Prostate gland (tissue), 2 donors: ENCODE measurements at regions not wholly inside any gene's neighbourhood (a gene's known extent, or its start where the extent isn't known, plus 50 kb on each side); places are given as distances from the start of the nearest gene placed in this dataset.
A peak's percentile ranks its signal among the peaks of the same experiment; 100 is the strongest.
"Not testable (repeated sequence)": the region's sequence is repeated elsewhere in the genome, so short reads cannot be mapped to it uniquely, and the experiment has no call there.

Source experiments
- DNase-seq: peaks from one replicate; pipeline ENCODE4 v3.0.0-alpha.2; 2019; ENCODE audit warnings: low spot score
- H3K27ac ChIP-seq, 2 donors: fragments of 200-600 bp; sonication (generic); 2 replicates each; pipeline ENCODE4 v1.5.1; 2017 to 2019
- H3K27me3 ChIP-seq: fragments of 200-600 bp; sonication (generic); replicated peaks from 2 replicates; pipeline ENCODE4 v1.5.1; 2019; ENCODE audit not compliant: insufficient read depth
- H3K36me3 ChIP-seq, 2 donors: fragments of 200-600 bp; sonication (generic); 1 replicate in 1 of 2; 2 replicates in 1 of 2; pipeline versions ENCODE4 v1.5.1 to v1.8.1; 2017 to 2019
- H3K4me1 ChIP-seq: fragments of 200-600 bp; sonication (generic); replicated peaks from 2 replicates; pipeline ENCODE4 v1.5.1; 2019
- H3K4me3 ChIP-seq, 2 donors: fragments of 200-600 bp; sonication (generic); 2 replicates each; pipeline ENCODE4 v1.5.1; 2017 to 2019
- H3K9me3 ChIP-seq: fragments of 200-600 bp; sonication (generic); 2 replicates; pipeline ENCODE4 v1.5.1; 2017
- POLR2A ChIP-seq: fragments of 450-650 bp; IDR thresholded peaks from one replicate; pipeline ENCODE4 v1.6.1; 2016; ENCODE audit warnings: antibody characterized with exemption, mild to moderate bottlenecking
- POLR2AphosphoS5 ChIP-seq: sonication (generic); formaldehyde crosslinking; IDR thresholded peaks from one replicate; pipeline ENCODE4 v1.6.1; 2017; ENCODE audit warnings: antibody characterized with exemption
- WGBS: methylation state at CpG from one replicate; pipeline ENCODE4 v1.1.5; 2018; 5-methylcytosine and 5-hydroxymethylcytosine counted together
- intact Hi-C: fragments of 100-400 bp; cut with DNase I; formaldehyde crosslinking; loops from one replicate; pipeline ENCODE4 v1.14.2; 2022
- TF ChIP-seq, protein P1 (sequence below), 4 experiments: fragments of 200-600 bp in 2 of 4; fragments of 450-650 bp in 2 of 4; sonication (generic) in 2 of 4; IDR thresholded peaks; 1 replicate in 3 of 4; 2 replicates in 1 of 4; pipeline ENCODE4 v1.5.1; 2016 to 2019; ENCODE audit warnings: antibody characterized with exemption in 4 of 4, mild to moderate bottlenecking in 2 of 4, moderate library complexity in 2 of 4

DNA sequence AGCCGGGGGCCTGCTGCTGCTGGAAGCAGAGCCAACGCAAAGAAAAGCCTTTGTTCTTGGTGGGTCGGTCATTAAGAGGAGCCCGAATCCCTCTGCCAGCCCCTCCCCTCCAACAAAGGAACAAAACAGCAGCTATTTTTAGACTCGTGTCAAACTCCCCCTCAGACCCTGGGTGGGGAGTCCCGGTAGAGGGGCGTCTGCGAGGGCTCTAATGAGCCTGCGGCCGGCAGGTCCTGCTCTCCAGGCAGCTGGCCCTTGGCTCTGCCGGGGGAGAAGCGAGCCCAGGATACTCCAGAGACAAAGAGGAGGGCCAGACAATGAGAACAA, 114.0 kb downstream of the LHX2 start:
- no peak overlapping the region for H3K27ac ChIP-seq
- TF ChIP-seq, protein P1, sequence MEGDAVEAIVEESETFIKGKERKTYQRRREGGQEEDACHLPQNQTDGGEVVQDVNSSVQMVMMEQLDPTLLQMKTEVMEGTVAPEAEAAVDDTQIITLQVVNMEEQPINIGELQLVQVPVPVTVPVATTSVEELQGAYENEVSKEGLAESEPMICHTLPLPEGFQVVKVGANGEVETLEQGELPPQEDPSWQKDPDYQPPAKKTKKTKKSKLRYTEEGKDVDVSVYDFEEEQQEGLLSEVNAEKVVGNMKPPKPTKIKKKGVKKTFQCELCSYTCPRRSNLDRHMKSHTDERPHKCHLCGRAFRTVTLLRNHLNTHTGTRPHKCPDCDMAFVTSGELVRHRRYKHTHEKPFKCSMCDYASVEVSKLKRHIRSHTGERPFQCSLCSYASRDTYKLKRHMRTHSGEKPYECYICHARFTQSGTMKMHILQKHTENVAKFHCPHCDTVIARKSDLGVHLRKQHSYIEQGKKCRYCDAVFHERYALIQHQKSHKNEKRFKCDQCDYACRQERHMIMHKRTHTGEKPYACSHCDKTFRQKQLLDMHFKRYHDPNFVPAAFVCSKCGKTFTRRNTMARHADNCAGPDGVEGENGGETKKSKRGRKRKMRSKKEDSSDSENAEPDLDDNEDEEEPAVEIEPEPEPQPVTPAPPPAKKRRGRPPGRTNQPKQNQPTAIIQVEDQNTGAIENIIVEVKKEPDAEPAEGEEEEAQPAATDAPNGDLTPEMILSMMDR (IDR thresholded peaks at IDR 0.05) = no peak
- TF ChIP-seq POLR2A = no peak
- no peak for TF ChIP-seq POLR2AphosphoS5
- 34% methylated on average over 12 of the region's 12 CpGs for WGBS
- no peaks in the 10 kb centered on the region for H3K36me3 ChIP-seq
- intact Hi-C loops = loop anchor here (5.0 to 10.0 kb wide), 2 partner anchors 269 to 412 kb away; no protein-coding TSS in a partner anchor
- DNase-seq = no peak
- no peaks in the 10 kb centered on the region for H3K9me3 ChIP-seq
- H3K4me3 ChIP-seq = no peak overlapping the region
- no peaks in the 10 kb centered on the region for H3K4me1 ChIP-seq
- peaks cover 2% of the 10 kb centered on the region for H3K27me3 ChIP-seq

DNA sequence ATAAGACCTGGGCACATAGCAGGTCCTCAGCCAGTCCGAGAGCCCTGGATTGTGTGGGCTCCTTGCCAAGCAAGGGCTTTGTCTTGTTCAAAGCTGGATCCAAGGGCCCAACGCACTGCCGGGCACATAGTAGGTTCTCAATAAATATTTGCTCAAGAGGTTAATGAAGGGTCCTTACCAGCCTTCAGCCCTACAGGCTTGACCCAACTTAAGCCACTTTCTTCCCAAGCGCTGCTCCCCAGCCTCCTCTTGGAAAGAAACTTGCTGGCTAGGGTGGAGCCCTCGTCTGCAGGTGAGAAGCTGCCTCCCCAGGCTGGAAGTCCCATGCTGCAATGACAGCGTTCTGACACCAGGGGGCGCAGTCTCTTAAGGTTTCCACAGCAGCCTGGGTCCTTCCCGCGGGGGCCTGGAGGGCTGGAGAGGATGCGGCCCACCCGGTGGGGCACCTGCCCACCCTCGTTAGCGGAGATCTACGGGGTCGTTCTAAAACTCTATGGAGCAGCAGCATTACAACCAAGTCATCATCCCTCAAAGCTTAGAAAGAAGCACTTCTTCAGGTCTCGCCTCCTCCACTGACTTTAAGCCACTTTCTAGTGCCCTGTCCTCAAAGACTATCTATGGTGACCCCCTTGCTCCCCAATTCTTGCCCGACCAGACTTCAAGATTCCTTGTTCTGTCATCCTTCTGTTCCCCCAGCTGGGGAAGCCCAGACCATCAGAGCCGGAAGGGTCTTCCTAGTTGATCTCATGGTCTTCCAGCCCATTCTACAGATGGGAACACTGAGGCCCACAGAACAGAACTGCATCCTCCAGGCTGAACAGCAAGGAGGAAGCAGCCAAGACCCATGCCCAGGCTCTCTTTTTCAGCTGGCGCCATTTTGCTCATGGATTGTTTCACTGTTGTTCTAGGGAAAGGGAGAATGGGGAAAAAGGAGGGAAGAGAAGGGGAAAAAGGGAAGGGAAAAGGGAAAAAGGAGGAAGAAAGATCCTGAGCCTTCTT, 115.4 kb downstream of the LHX2 start:
- DNase-seq = peak; percentile 70
- Histone ChIP-seq H3K36me3 (no peaks in the 10 kb centered on the region), H3K9me3 (no peaks in the 10 kb centered on the region), H3K4me1 (no peaks in the 10 kb centered on the region), H3K4me3 (no peak overlapping the region), H3K27me3 (peaks cover 2% of the 10 kb centered on the region), H3K27ac (no peak overlapping the region)
- 34% methylated on average over 17 of the region's 19 CpGs for WGBS
- intact Hi-C loops = loop anchor here (1.0 to 10.0 kb wide), 3 partner anchors 193 to 410 kb away; no protein-coding TSS in a partner anchor
- peak; percentile 24 for TF ChIP-seq POLR2AphosphoS5
- TF ChIP-seq POLR2A = no peak
- TF ChIP-seq, protein P1 (IDR thresholded peaks at IDR 0.05) = peak; percentile 93 to 99 (median 97)

DNA sequence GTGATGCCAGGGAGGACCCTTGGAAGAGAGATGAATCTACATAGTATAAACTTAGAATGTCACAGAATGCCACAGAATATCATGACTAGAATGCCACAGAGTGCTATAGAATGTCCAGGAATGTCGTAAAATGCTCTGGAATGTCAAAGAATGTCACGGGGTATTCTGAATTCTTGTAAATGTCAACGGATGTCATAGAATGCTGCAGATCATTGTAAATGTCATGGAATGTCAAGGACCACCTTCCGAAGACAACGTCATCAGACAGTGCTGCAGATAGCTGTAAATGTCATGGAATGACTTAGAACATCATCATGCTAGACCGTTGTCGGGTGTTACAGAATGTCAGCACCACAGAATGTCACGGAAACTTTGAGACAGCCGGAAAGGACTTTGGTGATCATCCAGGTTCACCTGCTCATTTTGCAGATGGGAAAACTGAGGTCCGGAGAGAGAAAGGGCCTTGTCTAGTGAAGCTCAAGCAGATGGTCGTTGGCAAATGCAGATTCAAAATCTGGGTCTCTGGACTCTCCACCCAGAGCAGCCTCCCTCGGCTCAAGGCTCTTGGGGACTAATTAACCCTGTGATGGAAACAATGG, 117.1 kb downstream of the LHX2 start:
- no peaks in the 10 kb centered on the region for H3K36me3 ChIP-seq
- no peak overlapping the region for H3K27ac ChIP-seq
- TF ChIP-seq POLR2AphosphoS5 (no peak), POLR2A (no peak)
- TF ChIP-seq, protein P1 (IDR thresholded peaks at IDR 0.05) = no peak
- no peaks in the 10 kb centered on the region for H3K4me1 ChIP-seq
- H3K9me3 ChIP-seq = no peaks in the 10 kb centered on the region
- intact Hi-C loops = loop anchor here (5.0 to 10.0 kb wide), 2 partner anchors 266 to 409 kb away; no protein-coding TSS in a partner anchor
- no peak for DNase-seq
- peaks cover 2% of the 10 kb centered on the region for H3K27me3 ChIP-seq
- H3K4me3 ChIP-seq = no peak overlapping the region
- 48% methylated on average over 12 of the region's 12 CpGs for WGBS

DNA sequence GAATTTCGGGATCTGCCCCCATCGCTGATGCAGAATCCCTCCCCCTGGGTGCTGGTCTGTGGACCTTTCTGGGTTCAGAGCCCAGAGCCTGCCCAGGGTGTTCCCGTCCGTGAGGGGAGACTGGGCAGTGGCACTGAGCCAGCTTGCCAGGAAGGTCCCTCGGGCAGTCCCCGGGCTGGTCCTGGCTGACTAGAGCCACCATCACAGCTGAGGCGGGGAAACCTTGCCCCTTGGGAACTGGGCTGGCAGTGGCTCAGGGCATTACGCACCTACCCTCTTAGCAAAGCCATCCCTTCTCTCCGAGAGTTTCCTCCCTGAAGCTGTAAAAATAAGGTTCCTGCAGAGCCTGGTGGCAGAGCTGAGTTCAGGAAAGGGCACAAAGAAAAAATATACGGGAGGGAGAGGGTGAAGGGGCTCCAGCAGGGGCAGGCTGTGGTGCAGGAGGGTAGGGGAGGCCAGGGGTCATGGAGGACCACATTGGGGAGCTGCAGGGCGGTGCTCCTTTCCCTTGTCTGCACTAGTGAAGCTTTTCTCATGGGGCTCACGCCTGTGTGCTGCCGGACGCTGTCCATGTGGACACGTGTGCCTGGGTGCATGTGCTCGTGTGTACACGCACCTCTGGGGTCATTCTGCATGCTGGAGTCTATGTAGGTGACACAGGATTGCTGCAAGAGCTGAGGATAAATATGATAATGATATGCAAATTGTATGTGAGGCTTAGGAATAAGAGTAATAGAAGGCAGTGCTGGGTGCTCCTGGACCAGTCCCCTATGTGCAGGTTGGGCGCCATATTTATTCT, 118.9 kb downstream of the LHX2 start:
- H3K9me3 ChIP-seq = no peaks in the 10 kb centered on the region
- 78% methylated on average over 18 of the region's 18 CpGs for WGBS
- TF ChIP-seq POLR2AphosphoS5 (no peak), POLR2A (no peak)
- TF ChIP-seq, protein P1 (IDR thresholded peaks at IDR 0.05) = no peak
- H3K4me3 ChIP-seq = no peak overlapping the region
- H3K27me3 ChIP-seq = peaks cover 2% of the 10 kb centered on the region
- H3K4me1 ChIP-seq = no peaks in the 10 kb centered on the region
- no peaks in the 10 kb centered on the region for H3K36me3 ChIP-seq
- no peak overlapping the region for H3K27ac ChIP-seq
- intact Hi-C loops = no loop called here
- no peak for DNase-seq

DNA sequence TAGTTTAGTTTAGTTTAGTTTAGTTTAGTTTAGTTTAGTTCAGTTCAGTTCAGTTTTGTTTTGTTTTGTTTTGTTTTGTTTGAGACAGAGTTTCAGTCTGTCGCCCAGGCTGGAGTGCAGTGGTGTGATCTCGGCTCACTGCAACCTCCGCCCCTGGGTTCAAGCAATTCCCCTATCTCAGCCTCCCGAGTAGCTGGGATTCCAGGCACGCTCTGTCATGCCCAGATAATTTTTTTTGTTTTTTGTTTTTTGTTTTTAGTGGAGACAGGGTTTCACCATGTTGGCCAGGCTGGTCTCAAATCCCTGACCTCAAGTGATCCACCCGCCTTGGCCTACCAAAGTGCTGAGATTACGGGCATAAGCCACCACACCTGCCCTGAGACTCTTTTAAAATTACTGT, 120.0 kb downstream of the LHX2 start:
- intact Hi-C loops, H3K27me3 ChIP-seq, H3K27ac ChIP-seq, H3K9me3 ChIP-seq, H3K36me3 ChIP-seq, DNase-seq, H3K4me3 ChIP-seq, H3K4me1 ChIP-seq: not testable (repeated sequence)
- whole genome bisulfite sequencing = 75% methylated on average over 7 of the region's 7 CpGs
